T follicular helper cell (primary cell): ENCODE measurements at regions not wholly inside any gene's neighbourhood (a gene's known extent, or its start where the extent isn't known, plus 50 kb on each side); places are given as distances from the start of the nearest gene placed in this dataset.

ENCODE experiments used
- DNase-seq: peaks from one replicate; pipeline ENCODE4 v3.0.0-alpha.2; 2020; ENCODE audit warnings: low read depth

DNA sequence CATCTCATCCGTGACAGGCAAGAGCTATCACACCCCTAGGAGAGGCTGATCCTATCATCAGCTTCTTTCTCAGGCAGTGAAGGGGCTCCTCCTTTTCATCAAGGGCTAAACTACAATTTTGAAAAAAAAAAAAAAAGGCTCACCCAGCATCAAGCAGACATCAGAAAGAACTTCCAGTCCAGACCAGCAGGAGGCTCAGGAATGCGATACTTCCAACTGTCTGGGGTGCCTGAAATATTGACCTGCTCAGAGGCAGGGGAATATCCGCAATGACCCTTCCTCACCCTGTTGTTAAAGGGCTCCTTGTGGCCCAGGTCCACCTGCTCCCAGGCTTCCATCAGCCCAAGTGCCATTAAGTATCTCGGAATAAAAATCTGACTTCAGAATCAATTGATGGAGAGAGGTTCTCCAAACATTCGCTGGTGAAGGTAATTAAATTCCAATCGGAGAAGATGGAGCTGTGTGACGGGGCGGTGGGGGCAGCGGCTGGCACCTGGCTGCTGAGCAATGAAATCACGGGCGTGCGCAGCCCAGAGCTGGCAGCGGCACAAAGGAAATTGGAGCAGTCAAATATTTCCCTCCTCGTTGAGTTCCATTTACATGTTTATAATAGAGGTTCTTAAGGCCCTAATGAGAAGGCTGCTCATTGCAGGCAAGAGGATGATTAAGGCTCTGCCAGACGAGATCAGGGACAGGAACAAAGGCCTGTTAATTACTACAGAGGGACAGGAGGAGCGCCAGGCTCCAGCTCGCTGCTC lies 69.0 kb upstream of the THY1 start:
- no peak for DNase-seq

GRCh38 chr11:119490253-119491006 lies 67.5 kb upstream of the THY1 start:
- no peak for DNase-seq

DNA sequence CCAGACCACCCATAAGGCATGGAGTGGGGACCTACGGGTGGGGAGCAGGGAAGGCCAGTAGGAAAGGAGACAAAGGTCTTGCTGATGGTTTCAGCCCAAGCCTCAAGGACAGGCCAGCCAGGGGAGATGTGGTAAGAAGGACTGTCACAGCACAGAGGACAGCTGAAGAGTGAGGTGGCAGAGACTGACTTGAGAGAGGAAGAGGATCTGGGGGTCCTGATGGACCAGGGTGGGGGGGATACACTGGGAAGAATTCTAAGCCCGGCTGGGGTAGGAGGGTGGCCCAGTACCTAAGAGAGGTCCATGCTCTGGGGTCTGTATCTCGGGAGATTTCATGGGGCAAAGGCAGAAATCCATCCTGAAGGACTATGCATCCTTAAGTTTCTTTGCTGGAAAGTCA lies 66.1 kb upstream of the THY1 start:
- no peak for DNase-seq

DNA sequence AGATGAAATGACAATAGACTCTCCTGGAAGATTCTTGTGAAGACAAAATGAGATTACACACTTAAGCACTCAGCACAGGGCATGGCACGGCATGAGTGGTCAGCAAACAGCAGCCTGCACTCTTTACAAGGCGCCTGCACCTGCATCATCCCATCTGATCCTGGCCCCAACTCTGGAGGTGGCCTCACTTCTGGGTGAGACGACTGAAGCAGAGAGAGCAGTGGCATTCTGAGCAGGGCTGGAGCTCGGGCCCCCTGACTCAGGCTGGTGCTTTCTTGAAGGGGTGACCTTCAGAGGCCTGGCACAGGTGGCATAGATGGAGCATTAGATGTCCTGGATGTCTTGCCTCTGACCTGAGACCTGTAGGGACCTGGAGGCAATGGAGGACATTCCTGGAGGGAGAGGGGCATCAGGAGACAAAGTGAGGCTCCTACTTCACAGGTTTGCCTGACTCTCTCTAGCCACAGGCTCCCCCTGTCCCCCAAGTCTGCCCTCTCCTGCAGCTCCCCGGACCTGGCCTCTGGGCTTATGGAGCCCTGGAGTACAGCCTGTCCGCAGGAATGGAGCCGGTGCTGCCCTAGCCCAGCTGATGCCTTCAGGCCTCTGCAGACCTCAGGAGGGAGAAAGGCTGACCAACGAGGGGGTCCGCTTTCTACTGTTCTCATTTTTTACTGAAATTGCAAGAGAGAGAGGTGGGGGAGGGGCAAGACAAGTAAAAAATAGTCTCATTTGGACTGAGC lies 65.5 kb upstream of the THY1 start:
- DNase-seq: no peak

DNA sequence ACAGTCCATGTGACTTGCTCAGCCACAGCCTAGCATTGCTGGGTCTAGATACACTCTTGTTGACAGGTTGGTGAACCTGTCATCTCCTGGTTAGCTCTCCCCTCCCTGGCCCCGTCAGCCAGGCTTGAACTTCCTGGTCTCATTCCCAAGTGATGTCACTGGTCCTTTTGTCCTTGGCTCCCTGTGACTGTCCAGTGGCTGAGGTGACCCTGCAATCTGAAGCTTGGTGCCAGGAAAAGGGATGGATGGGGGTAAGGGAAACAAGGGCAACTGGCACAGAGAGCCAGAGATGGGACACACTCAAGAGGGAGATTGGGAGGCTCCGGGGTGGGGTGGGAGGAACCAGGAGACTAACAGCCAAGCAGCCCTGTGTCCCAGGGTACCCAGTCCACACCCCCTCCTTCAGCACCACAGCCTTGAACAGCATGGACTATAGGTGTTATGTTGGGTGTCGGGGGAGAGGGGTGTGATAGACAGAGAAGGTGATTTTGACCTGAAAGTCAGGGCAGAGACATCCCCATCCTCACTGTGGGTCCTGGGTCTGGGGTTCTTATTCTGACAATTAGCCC lies 63.8 kb upstream of the THY1 start:
- DNase-seq: no peak

DNA sequence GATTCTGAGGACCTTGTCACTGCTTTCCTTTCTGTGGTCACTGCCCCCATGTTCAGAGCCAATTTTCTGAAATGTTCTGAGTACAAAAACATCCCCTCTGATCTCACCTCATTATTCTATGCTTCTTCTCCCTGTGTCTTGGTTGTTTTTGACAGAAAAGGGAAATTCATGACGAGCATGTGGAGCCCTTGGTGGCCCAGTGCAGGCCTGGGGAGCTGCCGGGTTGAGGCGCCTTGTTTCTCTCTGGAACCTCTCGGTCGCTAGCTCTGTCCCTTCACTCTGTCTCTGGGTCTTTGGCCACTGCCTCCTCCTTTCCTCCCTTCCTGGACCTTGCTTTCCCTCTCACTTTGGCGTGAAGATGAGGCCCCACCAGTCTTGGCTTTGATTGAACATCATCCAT lies 63.0 kb upstream of the THY1 start:
- no peak for DNase-seq

DNA sequence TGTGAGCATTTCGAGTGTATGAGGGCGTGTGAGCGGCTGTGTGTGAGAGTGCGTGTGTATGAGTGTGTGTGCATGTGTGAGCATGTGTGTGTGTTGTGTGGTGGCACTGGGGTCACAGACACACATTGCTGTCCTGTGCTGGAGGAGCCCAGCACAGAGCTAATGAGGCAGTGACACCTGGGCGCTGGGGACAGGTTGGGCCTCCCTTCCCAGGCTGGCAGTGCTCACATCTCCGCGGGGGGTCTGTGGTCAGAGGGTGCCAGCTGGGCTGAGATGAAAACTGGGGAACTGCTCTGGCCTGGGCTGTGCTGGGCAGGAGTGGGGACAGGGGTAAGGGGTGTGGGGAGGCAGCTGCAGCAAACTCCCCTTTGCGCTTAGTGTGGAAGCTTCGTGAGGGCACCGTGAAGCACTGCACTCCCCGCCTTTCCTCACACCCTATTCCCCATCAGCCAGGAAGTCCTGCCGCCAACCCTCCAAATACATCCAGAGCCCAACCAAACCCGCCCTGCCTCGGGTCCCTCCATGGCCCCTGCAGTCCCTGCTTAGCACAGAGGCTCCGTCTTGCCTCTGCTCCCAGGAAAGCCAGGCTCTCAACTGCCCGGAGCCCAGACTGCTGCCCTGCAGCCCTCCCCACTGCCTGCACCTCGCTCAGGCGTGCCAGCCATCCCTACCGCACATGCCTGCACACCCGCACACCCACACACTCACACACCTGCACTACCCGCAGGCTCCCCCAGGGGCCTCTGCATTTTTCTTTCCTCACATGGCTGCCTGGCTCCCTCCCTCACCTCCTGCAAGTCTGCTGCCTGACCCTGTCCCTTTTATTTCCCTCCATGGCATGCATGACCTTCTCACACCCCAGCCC lies 62.0 kb upstream of the THY1 start:
- DNase-seq: no peak

GRCh38 chr11:119483881-119484371 lies 61.0 kb upstream of the THY1 start:
- DNase-seq: no peak

DNA sequence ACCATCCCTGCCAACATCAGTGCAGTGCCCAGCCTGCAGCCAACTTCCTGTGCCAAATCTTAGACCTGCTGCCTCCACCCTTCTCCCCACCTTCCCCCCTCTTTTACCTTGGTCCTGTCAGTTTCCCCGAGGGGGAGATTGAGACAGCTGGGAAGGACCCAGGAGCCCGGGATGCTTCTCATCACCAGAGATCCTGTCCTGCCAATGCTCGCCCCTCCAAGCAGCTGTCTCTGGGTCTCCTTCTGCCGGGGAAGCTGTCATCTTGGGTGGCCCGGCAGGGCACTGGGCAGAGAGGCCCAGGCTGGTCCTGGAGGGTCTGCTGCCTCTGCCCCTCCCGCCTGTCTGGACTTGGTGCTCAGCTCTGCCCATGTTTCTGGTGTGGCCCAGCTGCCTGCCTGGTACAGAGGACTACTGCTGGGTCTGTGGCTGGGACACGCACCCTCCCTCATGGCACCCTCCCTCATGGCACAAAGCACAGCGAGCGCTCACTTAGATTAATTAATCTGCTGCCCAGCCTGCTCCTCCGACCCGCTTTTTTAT lies 60.4 kb upstream of the THY1 start:
- no peak for DNase-seq

DNA sequence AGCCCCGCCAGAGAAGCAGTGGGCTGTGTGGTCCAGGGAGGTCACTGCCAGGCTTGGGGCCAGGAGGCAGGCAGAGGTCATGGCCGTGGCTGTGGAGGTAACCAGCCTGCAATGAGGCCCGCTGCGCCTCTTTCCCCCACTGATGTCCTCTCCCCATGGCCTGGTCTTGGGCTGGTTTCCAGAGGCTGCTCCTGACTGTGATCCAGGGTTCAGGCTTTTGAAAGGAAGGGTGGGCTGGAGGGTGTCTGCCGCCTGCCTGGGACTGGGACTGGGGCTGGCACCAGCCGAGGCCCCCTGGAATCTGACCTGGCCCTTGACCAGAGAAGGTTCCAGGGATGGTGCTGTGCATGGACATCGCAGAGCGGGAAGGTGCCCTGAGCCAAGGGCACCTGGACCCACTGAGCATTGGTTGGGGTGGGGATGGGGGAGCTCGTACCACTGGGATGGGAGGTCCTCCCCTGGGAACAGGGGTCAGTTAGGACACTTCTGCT lies 59.6 kb upstream of the THY1 start:
- no peak for DNase-seq

DNA sequence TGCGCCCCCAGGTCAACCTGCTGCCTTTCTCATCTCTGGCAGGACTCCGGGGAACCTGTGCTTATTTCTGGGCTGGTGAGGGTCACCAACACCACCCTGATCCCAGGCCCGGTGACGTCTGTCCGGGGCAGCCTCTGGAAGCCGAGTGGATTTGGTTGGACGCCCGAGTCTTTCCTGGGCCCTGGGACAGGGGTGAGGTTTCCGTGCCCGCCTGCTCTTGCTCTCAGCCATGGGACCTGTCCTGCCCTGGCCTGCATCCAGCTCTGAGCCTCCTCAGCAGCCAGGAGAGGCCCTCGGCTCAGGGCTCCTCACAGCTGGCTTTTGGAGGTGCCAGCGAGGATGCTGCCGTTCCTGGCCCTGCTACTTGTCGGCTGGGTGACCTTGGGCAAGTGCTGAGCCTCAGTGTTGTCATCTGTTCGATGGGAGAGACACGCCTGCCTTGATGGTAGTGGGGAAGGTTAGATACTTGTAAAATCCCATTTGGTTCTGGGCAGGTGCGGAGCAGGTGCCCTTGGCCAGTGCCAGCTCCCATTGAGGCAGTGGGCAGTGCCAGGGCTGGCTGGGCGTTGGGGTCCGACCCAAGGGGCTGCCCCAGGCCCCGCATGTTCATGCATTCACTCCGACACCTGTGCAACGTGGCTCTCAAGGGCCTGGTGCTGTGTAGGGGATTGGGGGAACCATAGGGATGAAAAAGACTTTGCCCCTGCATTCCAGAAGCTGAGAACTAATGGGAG lies 58.9 kb upstream of the THY1 start:
- DNase-seq: no peak

GRCh38 chr11:119481021-119481666 lies 58.2 kb upstream of the THY1 start:
- DNase-seq: peak; percentile 47

DNA sequence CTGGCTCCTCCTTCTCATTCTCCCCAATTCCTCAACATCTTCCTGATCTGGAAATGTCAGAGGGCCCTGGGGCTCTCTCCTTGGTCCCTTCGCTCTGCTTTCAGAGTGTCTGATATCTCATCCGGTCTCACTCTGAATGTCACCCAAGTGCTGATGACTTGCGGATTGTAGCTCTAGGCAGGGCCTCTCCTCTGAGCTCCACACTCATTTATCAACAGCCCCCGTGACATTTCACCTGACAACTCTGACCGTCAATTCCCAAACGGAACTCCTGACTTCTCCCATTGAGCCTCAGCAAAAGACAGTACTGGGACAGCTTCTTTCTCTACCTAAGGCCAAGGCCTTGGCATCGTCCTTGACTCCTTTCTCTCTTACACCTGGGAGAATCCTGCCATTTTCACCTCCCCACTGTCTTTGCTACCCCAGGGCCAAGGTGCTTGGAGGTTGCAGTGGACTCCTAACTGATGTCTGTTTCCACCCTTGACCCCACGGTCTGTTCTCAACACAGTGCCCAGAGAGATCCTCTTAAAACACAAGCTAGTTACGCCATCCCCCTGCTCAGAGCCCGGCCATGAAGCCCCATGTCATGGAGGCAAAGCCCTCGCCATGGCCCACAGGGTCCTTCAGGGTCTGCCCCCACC lies 57.5 kb upstream of the THY1 start:
- no peak for DNase-seq

- no peak for DNase-seq
These were observed 56.8 kb upstream of the THY1 start for GRCh38 chr11:119479685-119480275.

- no peak for DNase-seq
These were observed 55.8 kb upstream of the THY1 start for GRCh38 chr11:119478711-119479285.

DNA sequence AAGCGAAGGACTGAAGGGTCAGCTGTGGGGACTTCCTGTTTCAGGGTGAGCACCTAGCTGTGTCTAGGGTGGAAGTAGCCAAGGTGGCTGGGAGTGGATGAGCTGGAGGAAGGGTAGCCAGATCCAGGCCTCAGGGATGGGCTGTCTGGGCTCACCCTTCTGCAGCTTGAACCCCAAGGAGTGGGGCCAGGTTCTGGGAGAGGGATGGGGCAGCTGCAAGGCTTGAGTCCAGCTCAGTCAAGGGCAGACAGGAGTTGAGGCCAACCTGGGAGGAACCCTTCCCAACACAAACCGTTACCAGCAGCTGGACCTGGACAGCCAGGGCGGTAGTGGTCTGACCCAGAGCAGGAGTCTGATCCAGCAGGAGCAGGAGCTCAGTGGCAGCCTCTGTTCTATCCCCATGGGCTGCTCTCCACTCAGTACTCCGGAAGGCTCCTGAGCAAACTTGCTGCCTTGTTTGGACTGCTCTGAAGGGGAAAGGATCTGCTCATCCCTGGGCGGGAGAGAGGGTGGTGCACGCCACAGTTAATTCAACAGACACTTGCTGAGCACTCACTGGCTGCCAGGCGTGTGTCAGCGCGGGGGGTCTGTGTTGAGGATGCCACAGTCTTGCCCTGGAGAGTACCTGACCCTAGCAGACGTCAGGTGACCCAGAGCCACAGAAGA lies 53.8 kb upstream of the THY1 start:
- no peak for DNase-seq

GRCh38 chr11:119476038-119476437 lies 53.1 kb upstream of the THY1 start:
- DNase-seq: no peak
